ENCODE measurements at regions not wholly inside any gene's neighbourhood (a gene's known extent, or its start where the extent isn't known, plus 50 kb on each side); places are given as distances from the start of the nearest gene placed in this dataset.
"Not testable (repeated sequence)": the region's sequence is repeated elsewhere in the genome, so short reads cannot be mapped to it uniquely, and the experiment has no call there.

- no peak for DNase-seq
Observed at GRCh38 chr7:41579961-41580935, 122.6 kb downstream of the INHBA start.

GRCh38 chr7:41578700-41579099 lies 124.2 kb downstream of the INHBA start:
- no peak for DNase-seq

- DNase-seq = no peak
Observed at GRCh38 chr7:41576166-41576565, 126.7 kb downstream of the INHBA start.

GRCh38 chr7:41574377-41574776 lies 128.5 kb downstream of the INHBA start:
- no peak for DNase-seq

- no peak for DNase-seq
Observed at GRCh38 chr7:41573862-41574261, 129.0 kb downstream of the INHBA start.

GRCh38 chr7:41573443-41573842 lies 129.4 kb downstream of the INHBA start:
- no peak for DNase-seq

GRCh38 chr7:41573015-41573414 lies 129.9 kb downstream of the INHBA start:
- DNase-seq = no peak

GRCh38 chr7:41571573-41571972 lies 131.3 kb downstream of the INHBA start:
- no peak for DNase-seq

- DNase-seq = no peak
Observed at GRCh38 chr7:41570766-41571165, 132.1 kb downstream of the INHBA start.

GRCh38 chr7:41568135-41568534 lies 134.8 kb downstream of the INHBA start:
- no peak for DNase-seq

- DNase-seq = no peak
Observed at GRCh38 chr7:41567731-41568114, 135.2 kb downstream of the INHBA start.

- DNase-seq = no peak
Observed at GRCh38 chr7:41567031-41567730, 135.7 kb downstream of the INHBA start.

- no peak for DNase-seq
Observed at GRCh38 chr7:41566581-41566980, 136.3 kb downstream of the INHBA start.

- DNase-seq = no peak
Observed at GRCh38 chr7:41565655-41566054, 137.2 kb downstream of the INHBA start.

GRCh38 chr7:41559426-41559825 lies 143.5 kb downstream of the INHBA start:
- DNase-seq = no peak

- no peak for DNase-seq
Observed at GRCh38 chr7:41554481-41554880, 148.4 kb downstream of the INHBA start.

- DNase-seq = not testable (repeated sequence)
Observed at GRCh38 chr7:41550046-41550445, 152.8 kb downstream of the INHBA start.

- no peak for DNase-seq
Observed at GRCh38 chr7:41544241-41544640, 158.6 kb downstream of the INHBA start.

GRCh38 chr7:41540601-41541000 lies 162.3 kb downstream of the INHBA start:
- no peak for DNase-seq

GRCh38 chr7:41538810-41539724 lies 163.8 kb downstream of the INHBA start:
- DNase-seq = no peak

GRCh38 chr7:41536873-41537665 lies 165.8 kb downstream of the INHBA start:
- no peak for DNase-seq

Measured in nucleus accumbens (tissue), 56 donors.